CD4-positive, alpha-beta T cell (primary cell): ENCODE measurements at regions not wholly inside any gene's neighbourhood (a gene's known extent, or its start where the extent isn't known, plus 50 kb on each side); places are given as distances from the start of the nearest gene placed in this dataset.
"Not testable (repeated sequence)": the region's sequence is repeated elsewhere in the genome, so short reads cannot be mapped to it uniquely, and the experiment has no call there.

Experiments used
- ATAC-seq: fragments of 200-7000 bp; cut with Tn5 transposase; one replicate; pipeline ENCODE4 v1.10.0; 2022; ENCODE audit warnings: mild to moderate bottlenecking; ENCODE audit not compliant: poor library complexity
- CTCF ChIA-PET: fragments of 350-600 bp; sonication (Branson Sonifier 250); formaldehyde crosslinking; loops from one replicate; lab custom pipeline; 2021; ENCODE audit warnings: antibody characterized with exemption, inconsistent platforms; lab: Charles Lee
- POLR2A ChIA-PET: fragments of 350-600 bp; sonication (Branson Sonifier 250); formaldehyde crosslinking; loops from one replicate; lab custom pipeline; 2021; ENCODE audit warnings: antibody characterized with exemption, inconsistent platforms; lab: Charles Lee
- DNase-seq, 14 experiments: peaks; one replicate each; pipeline ENCODE4 v3.0.0-alpha.2; 2013 to 2020; ENCODE audit warnings: mixed read lengths in 2 of 14
- H3K27ac ChIP-seq, 2 donors: one replicate each; pipeline versions ENCODE4 v1.5.1 to v1.7.0; 2013; ENCODE audit warnings: low read length in 2 of 2, low read depth in 1 of 2, mild to moderate bottlenecking in 1 of 2
- H3K27me3 ChIP-seq, 2 experiments: 1 replicate in 1 of 2; 2 replicates in 1 of 2; pipeline versions ENCODE4 v1.6.1 to v1.7.0; 2013; ENCODE audit warnings: low read length in 2 of 2, control low read depth in 1 of 2, mild to moderate bottlenecking in 1 of 2, moderate library complexity in 1 of 2; ENCODE audit not compliant: insufficient read depth in 2 of 2, control insufficient read depth in 1 of 2
- H3K36me3 ChIP-seq: one replicate; pipeline ENCODE4 v1.6.1; 2013; ENCODE audit warnings: low read length, control low read depth; ENCODE audit not compliant: insufficient read depth
- H3K4me1 ChIP-seq: one replicate; pipeline ENCODE4 v1.6.1; 2013; ENCODE audit warnings: low read length, control low read depth; ENCODE audit not compliant: insufficient read depth
- H3K4me3 ChIP-seq: one replicate; pipeline ENCODE4 v1.5.1; 2013; ENCODE audit warnings: mild to moderate bottlenecking, low read length, moderate library complexity
- H3K9me3 ChIP-seq, 2 experiments: 1 replicate in 1 of 2; 2 replicates in 1 of 2; pipeline versions ENCODE4 v1.6.1 to v1.7.0; 2013; ENCODE audit warnings: low read length in 2 of 2, mild to moderate bottlenecking in 2 of 2, control low read depth in 1 of 2, moderate library complexity in 1 of 2; ENCODE audit not compliant: control insufficient read depth in 1 of 2, insufficient read depth in 1 of 2
- H3K27ac Mint-ChIP-seq: one replicate; pipeline ENCODE4 v1.8.0; 2020; ENCODE audit warnings: mixed read lengths
- H3K27me3 Mint-ChIP-seq: one replicate; pipeline ENCODE4 v1.8.0; 2021; ENCODE audit warnings: mixed read lengths
- H3K36me3 Mint-ChIP-seq: one replicate; pipeline ENCODE4 v1.8.0; 2021; ENCODE audit warnings: low read depth, mixed read lengths
- H3K4me1 Mint-ChIP-seq: one replicate; pipeline ENCODE4 v1.8.0; 2021; ENCODE audit warnings: low read depth, mixed read lengths
- H3K4me3 Mint-ChIP-seq: one replicate; pipeline ENCODE4 v1.8.0; 2020; ENCODE audit warnings: mild to moderate bottlenecking, mixed read lengths
- H3K9me3 Mint-ChIP-seq: one replicate; pipeline ENCODE4 v1.8.0; 2020; ENCODE audit warnings: mixed read lengths
- intact Hi-C, 2 experiments: fragments of 100-400 bp; cut with DNase I in 1 of 2; cut with micrococcal nuclease in 1 of 2; formaldehyde crosslinking; loops; one replicate each; pipeline versions ENCODE4 v1.15.1 to v1.9.0; 2023 to 2025; cut with DNase I, micrococcal nuclease

DNA sequence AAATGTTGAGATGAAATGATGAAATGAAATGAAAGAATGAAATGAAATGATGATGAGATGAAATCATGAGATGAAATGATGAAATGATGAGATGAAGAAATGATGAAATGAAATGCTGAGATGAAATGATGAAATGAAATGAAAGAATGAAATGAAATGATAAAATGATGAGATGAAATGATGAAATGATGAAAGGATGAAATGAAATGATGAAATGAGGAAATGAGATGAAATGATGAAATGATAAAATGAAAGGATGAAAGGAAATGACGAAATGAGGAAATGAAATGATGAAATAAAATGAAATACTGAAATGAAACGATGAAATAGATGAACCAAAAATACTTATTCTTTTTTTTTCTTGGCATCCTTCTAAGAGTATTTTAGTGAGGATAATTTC, 1349.1 kb downstream of the TP53TG3F start:
- H3K36me3 ChIP-seq, H3K9me3 Mint-ChIP-seq, H3K27ac Mint-ChIP-seq, H3K36me3 Mint-ChIP-seq, H3K27me3 Mint-ChIP-seq, H3K27ac ChIP-seq, H3K4me3 Mint-ChIP-seq, H3K4me3 ChIP-seq, H3K4me1 ChIP-seq, POLR2A ChIA-PET, H3K27me3 ChIP-seq, H3K4me1 Mint-ChIP-seq, ATAC-seq, H3K9me3 ChIP-seq, DNase-seq, CTCF ChIA-PET, intact Hi-C loops: not testable (repeated sequence)
